OCI-LY1 (cell line): ENCODE measurements at regions not wholly inside any gene's neighbourhood (a gene's known extent, or its start where the extent isn't known, plus 50 kb on each side); places are given as distances from the start of the nearest gene placed in this dataset.

Experiments used
- H2AFZ ChIP-seq: fragments of 200-600 bp; sonication (generic), shearing (Covaris generic); 2 replicates; pipeline ENCODE4 v1.6.0; 2014; ENCODE audit warnings: antibody characterized with exemption, mild to moderate bottlenecking, low read length
- H3F3A ChIP-seq: fragments of 200-600 bp; sonication (generic), shearing (Covaris generic); 2 replicates; pipeline ENCODE4 v1.6.0; 2014; ENCODE audit warnings: mild to moderate bottlenecking, antibody characterized with exemption, low read length, moderate library complexity; ENCODE audit not compliant: insufficient read depth
- H3K27ac ChIP-seq: fragments of 200-600 bp; sonication (generic); 2 replicates; pipeline ENCODE4 v1.5.1; 2014; ENCODE audit warnings: low read length, mixed run types, mild to moderate bottlenecking, low read depth; ENCODE audit not compliant: poor library complexity, severe bottlenecking
- H3K27me3 ChIP-seq: fragments of 200-600 bp; sonication (generic); 2 replicates; pipeline ENCODE4 v1.6.0; 2014; ENCODE audit warnings: antibody characterized with exemption, mild to moderate bottlenecking, low read length, moderate library complexity; ENCODE audit not compliant: insufficient read depth
- H3K36me3 ChIP-seq: fragments of 200-600 bp; sonication (generic); 2 replicates; pipeline ENCODE4 v1.6.1; 2014; ENCODE audit warnings: mild to moderate bottlenecking, antibody characterized with exemption, low read length, moderate library complexity, mixed read lengths; ENCODE audit not compliant: insufficient read depth
- H3K4me1 ChIP-seq: fragments of 200-600 bp; sonication (generic); 2 replicates; pipeline ENCODE4 v1.5.1; 2014; ENCODE audit warnings: mild to moderate bottlenecking, low read length, moderate library complexity; ENCODE audit not compliant: insufficient read depth, severe bottlenecking
- H3K4me2 ChIP-seq: fragments of 200-600 bp; sonication (generic), shearing (Covaris generic); 2 replicates; pipeline ENCODE4 v1.6.1; 2014; ENCODE audit warnings: low read length
- H3K4me3 ChIP-seq: fragments of 200-600 bp; sonication (generic); 2 replicates; pipeline ENCODE4 v1.5.1; 2014; ENCODE audit warnings: low read length, low read depth, mild to moderate bottlenecking, mixed read lengths; ENCODE audit not compliant: poor library complexity, severe bottlenecking
- H3K79me2 ChIP-seq: fragments of 200-600 bp; shearing (Covaris generic); 2 replicates; pipeline ENCODE4 v1.6.1; 2016; ENCODE audit warnings: mixed run types, low read length, mixed read lengths; ENCODE audit not compliant: insufficient read depth
- H3K9ac ChIP-seq: fragments of 200-600 bp; sonication (generic), shearing (Covaris generic); 2 replicates; pipeline ENCODE4 v1.6.1; 2014; ENCODE audit warnings: mild to moderate bottlenecking, low read length, mixed read lengths
- H3K9me2 ChIP-seq: fragments of 200-600 bp; sonication (generic), shearing (Covaris generic); 2 replicates; pipeline ENCODE4 v1.6.1; 2014; ENCODE audit warnings: low read depth, mild to moderate bottlenecking, low read length, mixed read lengths
- H3K9me3 ChIP-seq: fragments of 200-600 bp; shearing (Covaris generic); 2 replicates; pipeline ENCODE4 v1.6.1; 2014; ENCODE audit warnings: low read length, mixed read lengths
- H4K20me1 ChIP-seq: fragments of 200-600 bp; sonication (generic), shearing (Covaris generic); 2 replicates; pipeline ENCODE4 v1.6.0; 2016; ENCODE audit warnings: mild to moderate bottlenecking, low read length; ENCODE audit not compliant: insufficient read depth
- CTCF ChIP-seq: fragments of 200-600 bp; sonication (generic), shearing (Covaris generic); IDR thresholded peaks from 2 replicates; pipeline ENCODE4 v1.5.1; 2017; ENCODE audit warnings: mild to moderate bottlenecking, antibody characterized with exemption, low read length, moderate library complexity, mixed read lengths
- EZH2 ChIP-seq: fragments of 200-600 bp; sonication (generic), shearing (Covaris generic); IDR thresholded peaks from 2 replicates; pipeline ENCODE4 v1.8.0; 2017; ENCODE audit warnings: borderline replicate concordance, mixed run types, mild to moderate bottlenecking, antibody characterized with exemption, low read length, moderate library complexity, mixed read lengths

GRCh38 chr14:22411398-22412055 lies 177.5 kb downstream of the DAD1 start:
- H3K4me3 ChIP-seq, result no peak overlapping the region
- H3F3A ChIP-seq, result no peaks in the 10 kb centered on the region
- H3K36me3 ChIP-seq, result no peaks in the 10 kb centered on the region
- H3K4me2 ChIP-seq, result no peak overlapping the region
- no peaks in the 10 kb centered on the region for H3K79me2 ChIP-seq
- TF ChIP-seq CTCF, result no peak
- no peak for TF ChIP-seq EZH2
- H3K4me1 ChIP-seq, result no peaks in the 10 kb centered on the region
- no peaks in the 10 kb centered on the region for H3K9me3 ChIP-seq
- no peak overlapping the region for H3K9ac ChIP-seq
- no peak overlapping the region for H3K27ac ChIP-seq
- H2AFZ ChIP-seq, result no peak overlapping the region
- peaks cover 5% of the 10 kb centered on the region; the same call in 1 of the 2 replicates for H3K27me3 ChIP-seq
- no peaks in the 10 kb centered on the region for H3K9me2 ChIP-seq
- H4K20me1 ChIP-seq, result no peaks in the 10 kb centered on the region

GRCh38 chr14:22410497-22410896 lies 178.5 kb downstream of the DAD1 start:
- Histone ChIP-seq H3F3A (no peaks in the 10 kb centered on the region), H2AFZ (no peak overlapping the region), H3K27me3 (peaks cover 5% of the 10 kb centered on the region; the same call in 1 of the 2 replicates), H3K9ac (no peak overlapping the region), H3K9me2 (no peaks in the 10 kb centered on the region), H3K4me3 (no peak overlapping the region), H3K79me2 (no peaks in the 10 kb centered on the region), H3K9me3 (no peaks in the 10 kb centered on the region), H3K4me2 (no peak overlapping the region), H3K27ac (no peak overlapping the region), H3K36me3 (no peaks in the 10 kb centered on the region), H3K4me1 (no peaks in the 10 kb centered on the region), H4K20me1 (no peaks in the 10 kb centered on the region)
- TF ChIP-seq EZH2 (no peak), CTCF (no peak)

DNA sequence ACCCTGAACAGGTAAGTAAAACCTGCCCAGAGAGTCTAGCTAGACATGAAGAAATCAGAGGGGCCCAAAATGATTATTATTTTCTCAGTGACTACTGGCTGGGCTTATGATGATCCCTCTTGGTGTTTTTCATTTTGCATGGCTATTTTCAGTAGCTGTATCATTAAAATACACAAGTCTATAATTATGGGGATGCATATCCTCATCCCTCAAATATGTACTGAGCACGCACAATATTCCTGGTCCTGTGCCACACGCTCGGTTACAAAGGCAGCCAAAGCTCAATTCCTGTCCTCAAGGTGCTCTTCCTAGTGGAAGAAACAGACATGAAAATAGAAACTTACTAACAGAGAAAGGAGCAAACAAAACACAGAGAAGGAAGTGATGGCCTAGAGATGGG lies 180.0 kb downstream of the DAD1 start:
- Histone ChIP-seq H3F3A (no peaks in the 10 kb centered on the region), H3K27ac (no peak overlapping the region), H3K9ac (no peak overlapping the region), H2AFZ (no peak overlapping the region), H3K9me3 (no peaks in the 10 kb centered on the region), H4K20me1 (no peaks in the 10 kb centered on the region), H3K9me2 (no peaks in the 10 kb centered on the region), H3K79me2 (no peaks in the 10 kb centered on the region), H3K36me3 (no peaks in the 10 kb centered on the region), H3K27me3 (peaks cover 1% of the 10 kb centered on the region; the same call in 1 of the 2 replicates), H3K4me1 (no peaks in the 10 kb centered on the region), H3K4me3 (no peak overlapping the region), H3K4me2 (no peak overlapping the region)
- no peak for TF ChIP-seq CTCF
- no peak for TF ChIP-seq EZH2
